Cardiac fibroblast (primary cell): ENCODE measurements at regions not wholly inside any gene's neighbourhood (a gene's known extent, or its start where the extent isn't known, plus 50 kb on each side); places are given as distances from the start of the nearest gene placed in this dataset.

Source experiments
- DNase-seq, 2 donors: peaks; one replicate each; pipeline versions ENCODE4 v3.0.0 to v3.0.0-alpha.2; 2010; ENCODE audit warnings: low read depth in 2 of 2
- H3K4me3 ChIP-seq, 2 donors: replicated peaks in 1 of 2; 1 replicate in 1 of 2; 2 replicates in 1 of 2; pipeline ENCODE4 v1.5.1; 2011; ENCODE audit warnings: low read depth in 2 of 2, low read length in 2 of 2, mild to moderate bottlenecking in 2 of 2, moderate library complexity in 1 of 2
- TF ChIP-seq, protein P1 (sequence below): IDR thresholded peaks from one replicate; pipeline ENCODE4 v1.5.1; 2011; ENCODE audit warnings: low read depth, mild to moderate bottlenecking, low read length, inconsistent platforms

- no peak for DNase-seq
- TF ChIP-seq, protein P1, sequence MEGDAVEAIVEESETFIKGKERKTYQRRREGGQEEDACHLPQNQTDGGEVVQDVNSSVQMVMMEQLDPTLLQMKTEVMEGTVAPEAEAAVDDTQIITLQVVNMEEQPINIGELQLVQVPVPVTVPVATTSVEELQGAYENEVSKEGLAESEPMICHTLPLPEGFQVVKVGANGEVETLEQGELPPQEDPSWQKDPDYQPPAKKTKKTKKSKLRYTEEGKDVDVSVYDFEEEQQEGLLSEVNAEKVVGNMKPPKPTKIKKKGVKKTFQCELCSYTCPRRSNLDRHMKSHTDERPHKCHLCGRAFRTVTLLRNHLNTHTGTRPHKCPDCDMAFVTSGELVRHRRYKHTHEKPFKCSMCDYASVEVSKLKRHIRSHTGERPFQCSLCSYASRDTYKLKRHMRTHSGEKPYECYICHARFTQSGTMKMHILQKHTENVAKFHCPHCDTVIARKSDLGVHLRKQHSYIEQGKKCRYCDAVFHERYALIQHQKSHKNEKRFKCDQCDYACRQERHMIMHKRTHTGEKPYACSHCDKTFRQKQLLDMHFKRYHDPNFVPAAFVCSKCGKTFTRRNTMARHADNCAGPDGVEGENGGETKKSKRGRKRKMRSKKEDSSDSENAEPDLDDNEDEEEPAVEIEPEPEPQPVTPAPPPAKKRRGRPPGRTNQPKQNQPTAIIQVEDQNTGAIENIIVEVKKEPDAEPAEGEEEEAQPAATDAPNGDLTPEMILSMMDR, result no peak
- no peak overlapping the region for H3K4me3 ChIP-seq
Measured at GRCh38 chr9:108193026-108193710, 662.6 kb downstream of the ACTL7B start.

GRCh38 chr9:108191065-108191464, 664.7 kb downstream of the ACTL7B start:
- TF ChIP-seq, protein P1, result no peak
- no peak overlapping the region for H3K4me3 ChIP-seq
- no peak for DNase-seq

GRCh38 chr9:108188976-108189375, 666.8 kb downstream of the ACTL7B start:
- no peak overlapping the region for H3K4me3 ChIP-seq
- TF ChIP-seq, protein P1, result no peak
- DNase-seq, result no peak

- no peak for DNase-seq
- no peak overlapping the region for H3K4me3 ChIP-seq
- TF ChIP-seq, protein P1, result no peak
Measured at GRCh38 chr9:108188482-108188881, 667.3 kb downstream of the ACTL7B start.

- peak; percentile 23 to 90 for DNase-seq
Measured at GRCh38 chr9:108186642-108187395, 669.0 kb downstream of the ACTL7B start.

DNA sequence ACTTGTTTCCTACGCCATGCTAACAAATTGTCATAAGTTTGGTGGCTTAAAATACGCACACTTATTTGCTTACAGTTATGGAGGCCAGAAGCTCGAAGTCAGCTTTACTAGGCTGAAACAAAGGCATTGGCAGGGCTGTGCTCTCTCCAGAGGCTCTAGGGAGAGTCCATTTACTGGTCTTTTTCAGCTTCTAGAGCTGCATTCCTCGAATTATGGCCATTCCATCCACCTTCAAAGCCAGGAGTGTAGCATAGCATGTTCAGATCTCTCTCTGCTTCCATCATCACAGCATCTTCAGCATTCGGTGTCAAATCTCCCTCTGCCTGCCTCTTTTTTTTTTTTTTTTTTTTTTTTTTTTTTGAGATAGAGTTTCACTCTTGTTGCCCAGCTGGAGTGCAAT, 670.2 kb downstream of the ACTL7B start:
- TF ChIP-seq, protein P1, result no peak
- H3K4me3 ChIP-seq, result no peak overlapping the region
- DNase-seq, result no peak

More at GRCh38 chr9:108186642-108187395, 669.0 kb downstream of the ACTL7B start:
- TF ChIP-seq, protein P1, result no peak
- H3K4me3 ChIP-seq, result no peak overlapping the region
